ENCODE measurements at regions not wholly inside any gene's neighbourhood (a gene's known extent, or its start where the extent isn't known, plus 50 kb on each side); places are given as distances from the start of the nearest gene placed in this dataset.
"Not testable (repeated sequence)": the region's sequence is repeated elsewhere in the genome, so short reads cannot be mapped to it uniquely, and the experiment has no call there.

DNA sequence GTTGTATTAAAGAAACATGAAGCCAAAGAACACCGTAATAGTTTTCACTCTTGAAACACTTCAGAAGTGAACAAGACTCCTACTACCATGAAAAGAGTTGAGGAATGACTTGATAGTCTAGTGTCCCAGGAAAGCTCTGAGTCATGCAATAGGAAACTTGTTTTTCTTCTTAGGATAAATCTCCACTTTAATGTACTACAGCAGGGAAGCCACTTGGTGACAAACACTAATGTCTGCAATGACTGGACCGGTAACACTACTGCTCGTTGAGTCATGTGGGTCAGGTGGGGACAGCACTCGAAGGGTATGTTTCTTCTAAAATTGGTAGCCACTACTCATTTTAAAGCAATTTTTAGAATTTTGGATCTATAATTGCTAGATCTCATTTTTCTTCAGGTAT, 291.7 kb upstream of the CNTN3 start:
- Histone ChIP-seq H2AFZ (ENCODE audit: low read length) (no peak overlapping the region), H3K9me2 (replicated peaks; ENCODE audit: insufficient read depth, low read length) (no peaks in the 10 kb centered on the region), H3K9ac (ENCODE audit: low read length) (no peak overlapping the region), H3K4me2 (ENCODE audit: low read depth, low read length) (no peak overlapping the region), H3K27ac (ENCODE audit: low read length) (no peak overlapping the region), H3K4me3 (ENCODE audit: low read length) (no peak overlapping the region), H3K27me3 (replicated peaks; ENCODE audit: insufficient read depth, low read length) (no peaks in the 10 kb centered on the region), H3F3A (ENCODE audit: insufficient read depth, low read length) (no peaks in the 10 kb centered on the region), H3K4me1 (ENCODE audit: low read length) (no peaks in the 10 kb centered on the region), H4K20me1 (ENCODE audit: insufficient read depth, low read length) (no peaks in the 10 kb centered on the region), H3K36me3 (replicated peaks; ENCODE audit: insufficient read depth, low read length) (no peaks in the 10 kb centered on the region), H3K9me3 (replicated peaks; ENCODE audit: insufficient read depth, low read length) (no peaks in the 10 kb centered on the region), H3K79me2 (ENCODE audit: low read length) (no peaks in the 10 kb centered on the region)
- DNase-seq = no peak
- no peak for TF ChIP-seq CTCF (IDR thresholded peaks at IDR 0.05; ENCODE audit: low read length)
- TF ChIP-seq EZH2phosphoT487 (IDR thresholded peaks at IDR 0.05; ENCODE audit: low read length) = no peak
- no peak for TF ChIP-seq EZH2 (optimal IDR thresholded peaks at IDR 0.05; ENCODE audit: low read depth, low read length)

GRCh38 chr3:74905478-74905877, 291.0 kb upstream of the CNTN3 start:
- Histone ChIP-seq H3F3A (ENCODE audit: insufficient read depth, low read length) (no peaks in the 10 kb centered on the region), H3K4me3 (ENCODE audit: low read length) (no peak overlapping the region), H3K4me2 (ENCODE audit: low read depth, low read length) (no peak overlapping the region), H3K9me2 (replicated peaks; ENCODE audit: insufficient read depth, low read length) (no peaks in the 10 kb centered on the region), H3K9ac (ENCODE audit: low read length) (no peak overlapping the region), H4K20me1 (ENCODE audit: insufficient read depth, low read length) (no peaks in the 10 kb centered on the region), H3K27me3 (replicated peaks; ENCODE audit: insufficient read depth, low read length) (no peaks in the 10 kb centered on the region), H3K9me3 (replicated peaks; ENCODE audit: insufficient read depth, low read length) (no peaks in the 10 kb centered on the region), H3K79me2 (ENCODE audit: low read length) (no peaks in the 10 kb centered on the region), H2AFZ (ENCODE audit: low read length) (no peak overlapping the region), H3K36me3 (replicated peaks; ENCODE audit: insufficient read depth, low read length) (no peaks in the 10 kb centered on the region), H3K4me1 (ENCODE audit: low read length) (no peaks in the 10 kb centered on the region), H3K27ac (ENCODE audit: low read length) (no peak overlapping the region)
- DNase-seq = no peak
- TF ChIP-seq EZH2phosphoT487 (IDR thresholded peaks at IDR 0.05; ENCODE audit: low read length) (no peak), CTCF (IDR thresholded peaks at IDR 0.05; ENCODE audit: low read length) (no peak), EZH2 (optimal IDR thresholded peaks at IDR 0.05; ENCODE audit: low read depth, low read length) (no peak)

DNA sequence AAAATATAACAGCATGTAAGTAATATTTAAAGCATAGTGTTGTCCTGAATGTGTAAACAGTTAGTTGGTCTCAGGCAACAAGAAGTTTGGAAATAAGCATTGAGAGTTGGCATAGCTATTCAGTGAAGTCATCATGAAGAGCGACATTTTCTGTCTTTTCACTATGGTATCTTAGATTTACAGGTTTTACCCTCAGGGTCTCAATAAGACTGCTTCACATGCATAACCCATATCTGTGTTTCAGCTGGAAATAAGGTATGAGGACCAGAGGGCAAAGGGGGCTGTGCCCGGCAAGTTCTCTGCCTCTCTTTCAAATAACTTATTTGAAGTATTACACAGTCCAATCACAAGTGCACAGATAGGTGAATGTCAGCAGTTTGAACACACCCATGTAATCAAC, 290.2 kb upstream of the CNTN3 start:
- Histone ChIP-seq H3K27me3 (replicated peaks; ENCODE audit: insufficient read depth, low read length) (no peaks in the 10 kb centered on the region), H3K9ac (ENCODE audit: low read length) (no peak overlapping the region), H3K79me2 (ENCODE audit: low read length) (no peaks in the 10 kb centered on the region), H3F3A (ENCODE audit: insufficient read depth, low read length) (no peaks in the 10 kb centered on the region), H3K27ac (ENCODE audit: low read length) (no peak overlapping the region), H3K4me1 (ENCODE audit: low read length) (no peaks in the 10 kb centered on the region), H3K36me3 (replicated peaks; ENCODE audit: insufficient read depth, low read length) (no peaks in the 10 kb centered on the region), H3K4me3 (ENCODE audit: low read length) (no peak overlapping the region), H4K20me1 (ENCODE audit: insufficient read depth, low read length) (no peaks in the 10 kb centered on the region), H2AFZ (ENCODE audit: low read length) (no peak overlapping the region), H3K9me3 (replicated peaks; ENCODE audit: insufficient read depth, low read length) (no peaks in the 10 kb centered on the region), H3K4me2 (ENCODE audit: low read depth, low read length) (no peak overlapping the region), H3K9me2 (replicated peaks; ENCODE audit: insufficient read depth, low read length) (no peaks in the 10 kb centered on the region)
- no peak for DNase-seq
- TF ChIP-seq EZH2phosphoT487 (IDR thresholded peaks at IDR 0.05; ENCODE audit: low read length) (no peak), EZH2 (optimal IDR thresholded peaks at IDR 0.05; ENCODE audit: low read depth, low read length) (no peak), CTCF (IDR thresholded peaks at IDR 0.05; ENCODE audit: low read length) (no peak)

GRCh38 chr3:74899796-74900516, 285.5 kb upstream of the CNTN3 start:
- not testable (repeated sequence) for H3K27me3 ChIP-seq (replicated peaks; ENCODE audit: insufficient read depth, low read length); H4K20me1 ChIP-seq (ENCODE audit: insufficient read depth, low read length); H3K27ac ChIP-seq (ENCODE audit: low read length); H2AFZ ChIP-seq (ENCODE audit: low read length); DNase-seq; H3K9me3 ChIP-seq (replicated peaks; ENCODE audit: insufficient read depth, low read length); H3K4me2 ChIP-seq (ENCODE audit: low read depth, low read length); H3K9ac ChIP-seq (ENCODE audit: low read length); H3K9me2 ChIP-seq (replicated peaks; ENCODE audit: insufficient read depth, low read length); H3K79me2 ChIP-seq (ENCODE audit: low read length); H3K36me3 ChIP-seq (replicated peaks; ENCODE audit: insufficient read depth, low read length); H3F3A ChIP-seq (ENCODE audit: insufficient read depth, low read length); H3K4me3 ChIP-seq (ENCODE audit: low read length); H3K4me1 ChIP-seq (ENCODE audit: low read length)

Data from MM.1S (cell line).